SK-N-MC (cell line): ENCODE measurements at regions not wholly inside any gene's neighbourhood (a gene's known extent, or its start where the extent isn't known, plus 50 kb on each side); places are given as distances from the start of the nearest gene placed in this dataset.

ENCODE experiments used
- EZH2 ChIP-seq: fragments of 200-600 bp; sonication (generic); IDR thresholded peaks from one replicate; pipeline ENCODE4 v1.6.1; 2017; ENCODE audit warnings: antibody characterized with exemption
- FOXP2 ChIP-seq: optimal IDR thresholded peaks from 2 replicates; pipeline ENCODE3; 2011; ENCODE audit warnings: mild to moderate bottlenecking, moderate library complexity; ENCODE audit not compliant: insufficient read depth; ENCODE audit errors: extremely low read length, control extremely low read depth
- POLR2AphosphoS5 ChIP-seq: IDR thresholded peaks from 2 replicates; pipeline ENCODE4 v1.6.1; 2012; ENCODE audit warnings: mild to moderate bottlenecking, low read depth, low read length, borderline replicate concordance

DNA sequence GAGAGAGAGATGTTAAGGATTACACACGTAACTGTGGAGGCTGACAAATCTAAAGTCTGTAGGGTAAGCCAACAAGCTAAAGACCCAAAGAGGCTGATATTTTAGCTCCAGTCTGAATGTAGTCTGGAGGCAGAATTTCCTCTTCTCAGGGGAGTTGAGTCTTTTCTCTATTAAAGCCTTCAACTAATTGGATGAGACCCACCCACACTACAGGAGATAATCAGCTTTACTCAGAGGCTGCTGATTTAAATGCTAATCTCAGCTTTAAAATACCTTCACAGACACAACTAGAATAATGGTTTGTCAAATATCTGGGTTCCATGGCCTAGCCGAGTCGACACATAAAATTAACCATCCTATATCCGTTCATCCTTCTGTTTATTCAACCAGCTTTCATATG is 204.3 kb upstream of the PSMD7 start:
- TF ChIP-seq EZH2 = no peak
- no peak for TF ChIP-seq POLR2AphosphoS5
- TF ChIP-seq FOXP2 = no peak
